ENCODE measurements at regions not wholly inside any gene's neighbourhood (a gene's known extent, or its start where the extent isn't known, plus 50 kb on each side); places are given as distances from the start of the nearest gene placed in this dataset.

DNA sequence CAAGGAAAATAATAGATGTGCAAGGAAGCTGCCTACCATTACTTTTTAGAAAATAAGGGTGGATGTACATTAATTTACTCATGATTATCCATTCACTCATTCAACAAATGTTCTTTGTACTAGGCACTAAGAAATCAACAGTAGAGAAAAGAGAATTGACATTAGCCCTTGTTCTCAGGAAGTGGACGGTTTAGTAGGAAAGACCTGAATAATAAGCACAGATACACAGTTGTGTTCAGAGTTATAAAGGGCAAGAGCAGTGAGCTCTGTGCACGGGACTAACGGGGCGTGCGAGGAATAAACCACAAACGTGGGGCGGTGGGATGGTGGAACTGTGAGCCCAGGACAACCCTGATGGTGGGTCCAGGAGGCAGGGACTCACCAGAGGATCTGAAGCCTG is 94.4 kb upstream of the MBOAT2 start:
- TF ChIP-seq POLR2A (IDR thresholded peaks at IDR 0.05) = no peak
- TF ChIP-seq, protein P1, sequence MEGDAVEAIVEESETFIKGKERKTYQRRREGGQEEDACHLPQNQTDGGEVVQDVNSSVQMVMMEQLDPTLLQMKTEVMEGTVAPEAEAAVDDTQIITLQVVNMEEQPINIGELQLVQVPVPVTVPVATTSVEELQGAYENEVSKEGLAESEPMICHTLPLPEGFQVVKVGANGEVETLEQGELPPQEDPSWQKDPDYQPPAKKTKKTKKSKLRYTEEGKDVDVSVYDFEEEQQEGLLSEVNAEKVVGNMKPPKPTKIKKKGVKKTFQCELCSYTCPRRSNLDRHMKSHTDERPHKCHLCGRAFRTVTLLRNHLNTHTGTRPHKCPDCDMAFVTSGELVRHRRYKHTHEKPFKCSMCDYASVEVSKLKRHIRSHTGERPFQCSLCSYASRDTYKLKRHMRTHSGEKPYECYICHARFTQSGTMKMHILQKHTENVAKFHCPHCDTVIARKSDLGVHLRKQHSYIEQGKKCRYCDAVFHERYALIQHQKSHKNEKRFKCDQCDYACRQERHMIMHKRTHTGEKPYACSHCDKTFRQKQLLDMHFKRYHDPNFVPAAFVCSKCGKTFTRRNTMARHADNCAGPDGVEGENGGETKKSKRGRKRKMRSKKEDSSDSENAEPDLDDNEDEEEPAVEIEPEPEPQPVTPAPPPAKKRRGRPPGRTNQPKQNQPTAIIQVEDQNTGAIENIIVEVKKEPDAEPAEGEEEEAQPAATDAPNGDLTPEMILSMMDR (IDR thresholded peaks at IDR 0.05) = no peak
- TF ChIP-seq POLR2AphosphoS5 (IDR thresholded peaks at IDR 0.05) = no peak
